Activated CD4-positive, alpha-beta T cell treated with anti-CD3 and anti-CD28 coated beads, Interleukin-2, amount 50 U/mL, for 1 hour (primary cell): ENCODE measurements at regions not wholly inside any gene's neighbourhood (a gene's known extent, or its start where the extent isn't known, plus 50 kb on each side); places are given as distances from the start of the nearest gene placed in this dataset.
"Not testable (repeated sequence)": the region's sequence is repeated elsewhere in the genome, so short reads cannot be mapped to it uniquely, and the experiment has no call there.

Experiments
- DNase-seq: peaks from one replicate; pipeline ENCODE4 v3.0.0-alpha.2; 2020

- DNase-seq: no peak
These were observed 114.7 kb upstream of the KLHL1 start for GRCh38 chr13:70222926-70223325.

GRCh38 chr13:70218618-70219017 lies 110.4 kb upstream of the KLHL1 start:
- DNase-seq: no peak

- DNase-seq: not testable (repeated sequence)
These were observed 100.7 kb upstream of the KLHL1 start for GRCh38 chr13:70208968-70209367.

- no peak for DNase-seq
These were observed 98.4 kb upstream of the KLHL1 start for GRCh38 chr13:70206671-70207070.

GRCh38 chr13:70203661-70204229 lies 95.5 kb upstream of the KLHL1 start:
- no peak for DNase-seq

GRCh38 chr13:70191034-70191433 lies 82.8 kb upstream of the KLHL1 start:
- DNase-seq: no peak

- no peak for DNase-seq
These were observed 81.7 kb upstream of the KLHL1 start for GRCh38 chr13:70189981-70190380.

- no peak for DNase-seq
These were observed 80.3 kb upstream of the KLHL1 start for GRCh38 chr13:70188567-70188966.

GRCh38 chr13:70183041-70183440 lies 74.8 kb upstream of the KLHL1 start:
- no peak for DNase-seq
